Coronary artery (tissue), 2 donors: ENCODE measurements at regions not wholly inside any gene's neighbourhood (a gene's known extent, or its start where the extent isn't known, plus 50 kb on each side); places are given as distances from the start of the nearest gene placed in this dataset.

Experiments
- DNase-seq: peaks from one replicate; pipeline ENCODE4 v3.0.0-alpha.2; 2017; ENCODE audit warnings: low spot score
- H3K27ac ChIP-seq, 2 donors: fragments of 200-600 bp; sonication (generic); one replicate each; pipeline ENCODE4 v1.5.1; 2016 to 2019
- H3K4me3 ChIP-seq: fragments of 200-600 bp; sonication (generic); 2 replicates; pipeline ENCODE4 v1.5.1; 2016; ENCODE audit warnings: mild to moderate bottlenecking, moderate library complexity
- TF ChIP-seq, protein P1 (sequence below): fragments of 200-600 bp; sonication (generic); IDR thresholded peaks from one replicate; pipeline ENCODE4 v1.5.1; 2019; ENCODE audit warnings: antibody characterized with exemption

DNA sequence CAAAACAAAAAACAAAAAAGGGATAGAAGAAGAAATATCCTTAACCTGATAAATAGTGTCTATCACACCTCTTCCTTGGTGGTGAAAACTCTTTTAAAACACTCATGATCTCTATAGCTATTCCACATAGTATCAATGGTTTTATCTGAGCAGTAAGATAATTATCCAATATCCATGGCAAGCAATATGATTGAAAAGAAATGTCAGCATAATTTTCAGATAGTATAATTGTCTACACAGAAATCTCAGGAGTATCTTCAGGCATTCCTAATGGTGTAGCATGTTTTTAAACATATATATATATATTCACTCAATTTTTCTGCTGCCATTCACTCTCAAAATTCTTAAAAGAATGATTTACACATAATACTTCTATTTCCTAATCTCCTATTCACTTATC, 938.0 kb upstream of the SLC35B3 start:
- no peak overlapping the region for H3K27ac ChIP-seq
- TF ChIP-seq, protein P1, sequence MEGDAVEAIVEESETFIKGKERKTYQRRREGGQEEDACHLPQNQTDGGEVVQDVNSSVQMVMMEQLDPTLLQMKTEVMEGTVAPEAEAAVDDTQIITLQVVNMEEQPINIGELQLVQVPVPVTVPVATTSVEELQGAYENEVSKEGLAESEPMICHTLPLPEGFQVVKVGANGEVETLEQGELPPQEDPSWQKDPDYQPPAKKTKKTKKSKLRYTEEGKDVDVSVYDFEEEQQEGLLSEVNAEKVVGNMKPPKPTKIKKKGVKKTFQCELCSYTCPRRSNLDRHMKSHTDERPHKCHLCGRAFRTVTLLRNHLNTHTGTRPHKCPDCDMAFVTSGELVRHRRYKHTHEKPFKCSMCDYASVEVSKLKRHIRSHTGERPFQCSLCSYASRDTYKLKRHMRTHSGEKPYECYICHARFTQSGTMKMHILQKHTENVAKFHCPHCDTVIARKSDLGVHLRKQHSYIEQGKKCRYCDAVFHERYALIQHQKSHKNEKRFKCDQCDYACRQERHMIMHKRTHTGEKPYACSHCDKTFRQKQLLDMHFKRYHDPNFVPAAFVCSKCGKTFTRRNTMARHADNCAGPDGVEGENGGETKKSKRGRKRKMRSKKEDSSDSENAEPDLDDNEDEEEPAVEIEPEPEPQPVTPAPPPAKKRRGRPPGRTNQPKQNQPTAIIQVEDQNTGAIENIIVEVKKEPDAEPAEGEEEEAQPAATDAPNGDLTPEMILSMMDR: no peak
- DNase-seq: no peak
- no peak overlapping the region for H3K4me3 ChIP-seq

DNA sequence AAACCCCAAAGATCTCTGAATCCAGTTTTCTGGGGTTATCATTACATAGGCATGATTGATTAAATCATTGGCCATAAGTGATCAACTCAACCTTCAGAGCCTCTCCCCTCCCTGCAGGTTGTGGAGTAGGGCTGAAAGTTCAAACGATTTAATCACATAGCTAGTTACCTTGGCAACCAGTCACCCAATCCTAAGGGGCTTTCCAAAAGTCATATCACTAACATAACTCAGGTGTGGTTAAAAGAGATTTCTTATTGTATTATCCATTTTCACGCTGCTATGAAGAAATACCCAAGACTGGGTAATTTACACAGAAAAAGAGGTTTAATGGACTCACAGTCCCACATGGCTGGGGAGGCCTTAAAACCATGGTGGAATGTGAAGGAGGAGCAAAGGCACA, 935.1 kb upstream of the SLC35B3 start:
- DNase-seq: no peak
- no peak overlapping the region for H3K27ac ChIP-seq

GRCh38 chr6:9365378-9365777, 930.0 kb upstream of the SLC35B3 start:
- H3K4me3 ChIP-seq: no peak overlapping the region
- no peak for DNase-seq
- H3K27ac ChIP-seq: no peak overlapping the region
- TF ChIP-seq, protein P1: no peak

More for the DNA sequence above, 935.1 kb upstream of the SLC35B3 start:
- H3K4me3 ChIP-seq: no peak overlapping the region
- TF ChIP-seq, protein P1: no peak

- Histone ChIP-seq H3K27ac (no peak overlapping the region), H3K4me3 (no peak overlapping the region)
- no peak for DNase-seq
- TF ChIP-seq, protein P1: no peak
Observed at GRCh38 chr6:9361749-9362148, 926.4 kb upstream of the SLC35B3 start.

- no peak for DNase-seq
- Histone ChIP-seq H3K27ac (no peak overlapping the region), H3K4me3 (no peak overlapping the region)
- TF ChIP-seq, protein P1: no peak
Observed at GRCh38 chr6:9360881-9361280, 925.5 kb upstream of the SLC35B3 start.

- H3K27ac ChIP-seq: no peak overlapping the region
- H3K4me3 ChIP-seq: no peak overlapping the region
- TF ChIP-seq, protein P1: no peak
- DNase-seq: no peak
Observed at GRCh38 chr6:9347608-9348007, 912.3 kb upstream of the SLC35B3 start.

GRCh38 chr6:9346923-9347322, 911.6 kb upstream of the SLC35B3 start:
- TF ChIP-seq, protein P1: no peak
- DNase-seq: no peak
- no peak overlapping the region for H3K27ac ChIP-seq
- H3K4me3 ChIP-seq: no peak overlapping the region
